ENCODE measurements at regions not wholly inside any gene's neighbourhood (a gene's known extent, or its start where the extent isn't known, plus 50 kb on each side); places are given as distances from the start of the nearest gene placed in this dataset.
A peak's percentile ranks its signal among the peaks of the same experiment; 100 is the strongest.
"Not testable (repeated sequence)": the region's sequence is repeated elsewhere in the genome, so short reads cannot be mapped to it uniquely, and the experiment has no call there.

GRCh38 chr22:23389271-23390071 is 190.6 kb downstream of the IGLL1 start:
- DNase-seq (ENCODE audit: low spot score): no peak
- no peak for ATAC-seq
- intact Hi-C loops (cut with DNase I): loop anchor here (10.0 kb wide), 2 partner anchors 75 to 215 kb away; no protein-coding TSS in a partner anchor

DNA sequence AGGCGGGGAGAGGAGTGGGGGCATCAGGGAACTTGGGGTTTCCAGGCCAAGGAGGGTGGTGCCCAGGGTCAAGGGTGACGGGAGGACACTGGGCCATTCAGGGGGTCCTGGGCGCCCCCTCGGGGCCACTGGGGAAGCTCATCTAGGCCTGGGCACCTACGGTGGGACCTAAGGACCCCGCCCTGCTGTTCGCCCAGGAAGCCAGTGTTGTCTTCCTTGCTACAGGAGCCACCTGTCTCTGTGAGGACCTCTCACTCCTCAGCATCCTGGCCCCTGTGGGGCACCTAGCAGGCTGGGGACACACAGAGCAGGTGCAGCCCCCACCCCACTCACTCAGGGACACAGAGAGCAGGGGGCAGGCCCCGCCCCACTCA is 191.6 kb downstream of the IGLL1 start:
- DNase-seq (ENCODE audit: low spot score): no peak
- no peak for ATAC-seq
- intact Hi-C loops (cut with DNase I): loop anchor here (10.0 kb wide), 2 partner anchors 74 to 214 kb away; no protein-coding TSS in a partner anchor

GRCh38 chr22:23387827-23388516 is 192.1 kb downstream of the IGLL1 start:
- no peak for ATAC-seq
- peak; percentile 47 for DNase-seq (ENCODE audit: low spot score)
- intact Hi-C loops (cut with DNase I): loop anchor here (10.0 kb wide), 2 partner anchors 73 to 213 kb away; no protein-coding TSS in a partner anchor

DNA sequence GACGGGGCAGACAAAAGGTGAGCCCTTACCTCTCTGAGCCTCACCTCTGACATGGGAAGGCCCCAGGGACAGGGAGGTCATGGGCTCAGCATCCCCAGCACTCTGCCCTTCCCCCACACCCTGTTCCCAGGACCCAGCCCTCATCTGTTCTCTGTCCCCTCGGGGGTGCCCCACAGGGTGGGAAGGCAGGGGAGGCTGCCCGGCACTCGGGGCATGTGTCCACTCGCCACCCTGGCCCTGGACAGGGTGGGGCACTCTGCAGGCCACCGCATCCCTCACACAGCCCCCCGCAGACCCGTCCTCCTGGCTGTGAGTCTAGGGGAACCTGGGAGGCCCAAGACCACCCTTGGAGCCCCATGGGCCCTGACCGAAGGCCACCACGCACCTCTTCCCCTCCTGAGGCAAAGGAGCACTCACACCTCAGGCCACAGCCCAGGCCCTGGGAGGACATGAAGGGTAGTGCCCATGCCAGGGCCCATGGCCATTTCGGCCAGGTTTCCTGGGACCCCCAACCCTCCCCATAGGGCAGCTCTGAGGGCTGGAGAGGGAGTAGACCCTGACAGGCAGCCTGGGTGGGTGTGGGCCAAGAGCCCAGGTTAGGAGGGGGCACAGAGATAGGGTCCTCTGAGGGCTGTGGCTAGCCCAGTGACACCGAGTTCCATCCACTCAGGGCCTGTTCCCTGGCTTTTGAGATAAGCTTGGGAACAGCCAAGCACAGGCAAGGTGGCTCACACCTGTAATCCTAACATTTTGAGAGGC is 193.1 kb downstream of the IGLL1 start:
- DNase-seq (ENCODE audit: low spot score) (peak; percentile 52), ATAC-seq (no peak)
- intact Hi-C loops (cut with DNase I): loop anchor here (10.0 kb wide), 2 partner anchors 72 to 212 kb away; no protein-coding TSS in a partner anchor

DNA sequence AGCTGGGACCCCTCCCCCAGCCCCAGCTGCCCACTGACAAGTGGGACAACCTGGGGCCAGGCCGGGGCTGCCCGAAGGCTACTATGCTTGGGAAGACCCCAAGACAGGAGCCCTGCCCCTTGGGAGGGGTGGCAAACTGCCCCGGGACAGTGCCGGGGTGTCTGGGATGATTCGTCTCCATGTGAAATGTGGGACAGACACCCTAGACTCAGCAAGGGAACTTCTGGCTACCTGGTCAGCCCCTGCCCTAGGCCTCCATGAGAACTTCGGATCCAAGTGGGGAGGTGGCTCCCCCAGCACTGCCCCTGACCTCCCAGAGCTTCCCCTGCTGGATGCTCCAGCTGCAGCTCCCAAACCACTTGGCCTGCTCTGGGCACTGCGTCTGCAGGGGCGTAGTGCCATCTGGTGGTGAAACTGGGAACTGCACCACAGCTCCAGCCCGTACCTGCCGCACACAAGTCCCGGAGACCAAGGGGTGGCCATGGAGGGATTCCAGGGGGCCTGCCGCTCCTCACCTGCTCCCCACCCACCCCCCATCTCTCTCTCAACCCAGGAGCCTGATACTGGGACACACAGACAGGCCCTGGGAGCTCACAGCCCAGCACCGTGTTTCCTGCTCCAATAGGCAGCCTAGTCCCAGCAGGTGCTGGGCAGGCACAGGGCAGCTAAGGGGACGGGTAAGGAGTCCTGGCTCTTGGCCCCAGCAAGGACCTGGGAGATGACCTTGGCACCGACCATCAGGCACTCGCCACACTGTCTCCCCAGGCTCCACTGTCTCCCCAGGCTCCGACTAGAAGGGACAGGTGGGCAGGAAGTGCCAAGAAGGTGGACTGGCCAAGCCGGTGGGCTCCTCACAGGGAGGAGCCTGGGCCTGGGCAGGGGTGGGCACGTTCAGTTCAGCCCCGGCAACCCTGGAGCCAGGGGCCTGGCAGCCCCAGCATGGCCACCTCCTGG is 194.1 kb downstream of the IGLL1 start:
- intact Hi-C loops (cut with DNase I): loop anchor here (10.0 kb wide), 2 partner anchors 71 to 211 kb away; no protein-coding TSS in a partner anchor
- ATAC-seq (peak; percentile 86), DNase-seq (ENCODE audit: low spot score) (peak; percentile 94)

GRCh38 chr22:23384923-23385677 is 195.0 kb downstream of the IGLL1 start:
- DNase-seq (ENCODE audit: low spot score) (no peak), ATAC-seq (peak; percentile 44)
- intact Hi-C loops (cut with DNase I): loop anchor here (10.0 kb wide), 2 partner anchors 70 to 210 kb away; no protein-coding TSS in a partner anchor

GRCh38 chr22:23384431-23384830 is 195.7 kb downstream of the IGLL1 start:
- peak; percentile 62 for DNase-seq (ENCODE audit: low spot score)
- peak; percentile 5 for ATAC-seq
- intact Hi-C loops (cut with DNase I): loop anchor here (10.0 kb wide), 2 partner anchors 70 to 210 kb away; no protein-coding TSS in a partner anchor

DNA sequence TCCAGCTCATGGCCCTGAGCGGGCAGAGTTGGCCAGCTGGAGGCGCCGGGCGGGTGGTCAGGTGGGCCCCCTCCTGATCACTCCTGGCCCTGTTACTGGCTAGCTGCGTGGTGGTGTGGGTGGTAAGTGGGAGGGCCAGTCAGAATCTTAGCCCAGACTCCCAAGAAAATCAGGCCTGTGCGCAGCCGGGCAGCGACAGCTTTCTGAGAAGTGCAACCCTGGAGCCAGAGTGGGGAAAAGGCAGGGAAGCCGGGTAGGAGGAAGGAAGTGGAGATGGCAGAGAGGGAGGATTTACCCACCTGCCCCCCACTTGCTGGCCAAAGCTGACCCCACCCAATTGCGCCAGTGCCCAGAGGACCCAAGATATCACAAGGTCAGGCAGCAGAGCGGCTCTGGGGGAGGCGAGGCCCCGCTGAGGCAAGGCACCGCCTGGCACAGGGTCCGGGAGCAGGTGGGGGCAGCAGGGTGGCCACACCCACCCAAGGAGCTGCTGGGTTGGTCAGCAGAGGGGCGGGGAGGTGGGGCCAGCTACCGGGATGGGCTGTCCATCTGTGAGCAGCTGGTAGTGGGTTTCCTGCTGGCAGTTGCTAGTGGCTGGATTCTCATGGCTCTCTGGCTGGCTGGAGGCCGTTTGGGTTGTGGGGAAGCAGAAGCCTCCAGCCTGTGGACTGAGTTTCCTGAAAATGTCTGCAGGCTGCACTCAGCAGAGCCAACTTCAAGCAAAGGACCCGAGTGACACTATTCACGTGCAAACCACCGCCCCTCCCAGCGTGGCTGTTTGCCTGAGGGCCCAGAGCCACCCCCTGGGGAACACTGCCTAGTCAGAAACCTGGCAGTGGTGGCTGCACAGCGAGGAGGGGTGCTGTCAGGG is 196.4 kb downstream of the IGLL1 start:
- ATAC-seq: peak; percentile 5
- peak; percentile 61 for DNase-seq (ENCODE audit: low spot score)
- intact Hi-C loops (cut with DNase I): loop anchor here (10.0 kb wide), 2 partner anchors 69 to 209 kb away; no protein-coding TSS in a partner anchor

DNA sequence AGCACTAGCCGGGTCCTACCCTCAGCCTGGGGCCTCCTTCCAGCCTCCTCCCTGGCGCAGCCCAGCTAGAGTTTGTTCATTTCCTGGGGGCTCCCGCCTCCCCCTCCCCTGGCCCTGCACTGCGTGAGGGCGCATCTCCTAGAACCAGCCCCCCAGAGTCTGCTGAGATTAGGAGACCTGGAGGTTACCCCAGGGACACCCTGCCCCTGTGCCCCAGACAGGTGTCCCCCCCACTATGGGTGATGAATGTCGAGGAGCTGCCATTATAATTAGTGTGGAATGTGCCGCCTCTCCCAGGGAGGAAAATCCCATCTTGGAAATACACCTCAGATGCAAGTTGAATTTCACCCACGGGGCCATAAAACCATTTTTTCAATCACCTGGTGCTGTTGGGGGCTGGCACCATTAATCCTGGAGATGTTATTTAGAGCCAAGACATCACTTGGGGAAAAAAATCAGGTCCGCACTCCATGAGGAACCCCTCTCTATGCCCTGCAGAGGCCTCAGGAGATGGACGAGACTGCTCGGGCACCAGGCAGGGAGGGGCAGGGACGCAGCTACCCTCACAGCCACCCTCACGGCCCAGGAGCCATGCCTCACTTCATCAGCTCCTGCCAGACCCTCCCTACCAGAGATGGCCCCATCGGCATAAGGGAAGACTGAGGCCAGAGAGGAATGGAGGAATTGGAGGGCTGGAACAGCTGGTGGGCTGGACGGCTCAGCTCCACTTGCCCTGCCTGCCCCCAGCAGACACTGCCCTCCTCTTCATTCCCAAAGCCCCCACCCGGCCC is 197.5 kb downstream of the IGLL1 start:
- intact Hi-C loops (cut with DNase I): loop anchor here (10.0 kb wide), 2 partner anchors 68 to 208 kb away; no protein-coding TSS in a partner anchor
- DNase-seq (ENCODE audit: low spot score): no peak

DNA sequence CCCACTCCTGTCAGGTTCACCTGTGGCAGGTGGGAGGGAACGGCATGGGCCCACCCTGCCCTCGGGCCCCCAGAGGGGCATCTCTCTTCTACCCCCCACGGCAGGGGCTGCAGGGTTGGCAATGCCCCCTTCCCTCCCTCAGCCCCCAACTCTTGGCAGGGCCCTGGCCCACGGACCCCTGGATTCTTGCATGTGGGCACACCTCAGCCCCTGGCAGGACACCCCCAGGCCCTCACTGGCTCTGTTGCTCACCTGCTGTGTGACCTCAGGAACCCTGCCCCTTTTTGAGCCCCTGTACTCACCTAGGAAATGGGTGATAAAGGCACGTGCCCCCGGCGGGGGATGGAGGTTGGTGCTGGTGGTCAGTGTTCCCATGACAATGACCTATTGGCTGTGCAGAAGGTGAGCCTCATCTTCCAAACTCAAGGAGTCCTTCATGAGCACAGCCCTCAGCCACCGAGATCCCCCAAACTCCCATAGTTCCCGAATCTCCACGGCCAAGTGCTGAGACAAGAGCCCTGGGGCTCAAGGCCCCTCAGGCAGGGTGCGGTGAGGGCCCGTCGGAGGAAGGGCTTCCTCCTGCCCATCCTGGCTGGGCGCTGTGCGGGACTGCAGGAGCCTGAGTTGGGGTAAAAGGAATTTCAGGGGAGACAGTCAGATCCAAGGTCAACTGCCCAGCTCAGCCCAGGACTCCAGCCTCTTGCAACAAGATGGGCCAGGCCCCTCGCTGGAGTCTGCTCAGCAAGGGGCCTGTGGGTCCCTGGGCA is 198.2 kb downstream of the IGLL1 start:
- no peak for DNase-seq (ENCODE audit: low spot score)
- intact Hi-C loops (cut with DNase I): loop anchor here (10.0 kb wide), 2 partner anchors 67 to 207 kb away; no protein-coding TSS in a partner anchor
- ATAC-seq: no peak

More for the DNA sequence above, 197.5 kb downstream of the IGLL1 start:
- ATAC-seq: no peak

DNA sequence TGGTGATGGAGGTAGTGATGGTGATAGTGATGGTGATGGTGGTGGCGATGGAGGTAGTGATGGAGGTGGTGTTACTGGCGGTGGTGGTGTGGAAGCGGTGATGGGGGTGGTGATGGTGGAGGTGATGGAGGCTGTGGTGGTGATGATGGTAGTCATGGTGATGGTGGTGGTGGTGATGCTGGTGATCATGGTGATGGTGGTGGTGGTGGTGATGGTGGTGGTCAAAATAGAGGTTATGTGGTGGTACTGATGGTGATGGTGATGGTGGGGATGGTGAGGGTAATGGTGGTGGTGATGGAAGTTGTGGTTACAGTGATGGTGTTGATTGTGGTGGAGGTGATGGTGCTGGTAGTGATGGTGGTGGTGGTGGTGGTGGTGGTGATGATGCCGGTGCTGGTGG is 199.2 kb downstream of the IGLL1 start:
- DNase-seq (ENCODE audit: low spot score) (no peak), ATAC-seq (no peak)
- intact Hi-C loops (cut with DNase I): loop anchor here (10.0 kb wide), 2 partner anchors 66 to 206 kb away; no protein-coding TSS in a partner anchor

GRCh38 chr22:23380230-23380573 is 199.9 kb downstream of the IGLL1 start:
- ATAC-seq (no peak), DNase-seq (ENCODE audit: low spot score) (no peak)
- intact Hi-C loops (cut with DNase I): loop anchor here (10.0 kb wide), 2 partner anchors 65 to 205 kb away; no protein-coding TSS in a partner anchor

- DNase-seq (ENCODE audit: low spot score); ATAC-seq: not testable (repeated sequence)
- intact Hi-C loops (cut with DNase I): loop anchor here (10.0 kb wide), 2 partner anchors 65 to 205 kb away; no protein-coding TSS in a partner anchor
Measured at GRCh38 chr22:23379540-23380229, 199.4 kb downstream of the BCR start.

GRCh38 chr22:23377767-23378166 is 197.5 kb downstream of the BCR start:
- DNase-seq (ENCODE audit: low spot score) (no peak), ATAC-seq (no peak)
- intact Hi-C loops (cut with DNase I): no loop called here
